ENCODE measurements at regions not wholly inside any gene's neighbourhood (a gene's known extent, or its start where the extent isn't known, plus 50 kb on each side); places are given as distances from the start of the nearest gene placed in this dataset.

GRCh38 chr6:139990026-139990686, 615.7 kb upstream of the CITED2 start:
- no peak for ATAC-seq (ENCODE audit: low FRiP score)
- DNase-seq (ENCODE audit: low spot score): no peak
- TF ChIP-seq CTCF (IDR thresholded peaks at IDR 0.05): no peak

DNA sequence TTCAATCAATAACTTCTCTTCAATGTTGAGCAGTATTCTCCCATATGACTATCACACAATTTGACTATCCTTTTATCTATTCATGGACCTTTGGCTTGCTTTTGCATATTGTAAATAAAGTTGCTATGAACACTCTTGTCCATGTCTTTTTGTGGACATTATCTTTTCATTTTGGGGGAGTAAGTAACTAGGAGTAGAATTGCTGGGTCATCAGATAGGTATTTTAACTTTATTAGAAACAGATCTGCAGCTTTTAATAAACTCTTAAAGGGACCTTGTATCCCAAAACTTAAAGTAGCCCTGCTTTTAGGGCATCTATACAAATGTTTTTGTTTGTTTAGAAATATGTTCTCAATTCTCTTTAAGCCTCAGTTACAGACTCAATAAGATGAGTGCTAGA, 614.2 kb upstream of the CITED2 start:
- TF ChIP-seq CTCF (IDR thresholded peaks at IDR 0.05): no peak
- DNase-seq (ENCODE audit: low spot score) (no peak), ATAC-seq (ENCODE audit: low FRiP score) (no peak)

- DNase-seq (ENCODE audit: low spot score): no peak
- no peak for ATAC-seq (ENCODE audit: low FRiP score)
- no peak for TF ChIP-seq CTCF (IDR thresholded peaks at IDR 0.05)
These were observed 612.6 kb upstream of the CITED2 start for GRCh38 chr6:139987091-139987490.

GRCh38 chr6:139985236-139985815, 610.9 kb upstream of the CITED2 start:
- ATAC-seq (ENCODE audit: low FRiP score) (no peak), DNase-seq (ENCODE audit: low spot score) (no peak)
- TF ChIP-seq CTCF (IDR thresholded peaks at IDR 0.05): no peak

DNA sequence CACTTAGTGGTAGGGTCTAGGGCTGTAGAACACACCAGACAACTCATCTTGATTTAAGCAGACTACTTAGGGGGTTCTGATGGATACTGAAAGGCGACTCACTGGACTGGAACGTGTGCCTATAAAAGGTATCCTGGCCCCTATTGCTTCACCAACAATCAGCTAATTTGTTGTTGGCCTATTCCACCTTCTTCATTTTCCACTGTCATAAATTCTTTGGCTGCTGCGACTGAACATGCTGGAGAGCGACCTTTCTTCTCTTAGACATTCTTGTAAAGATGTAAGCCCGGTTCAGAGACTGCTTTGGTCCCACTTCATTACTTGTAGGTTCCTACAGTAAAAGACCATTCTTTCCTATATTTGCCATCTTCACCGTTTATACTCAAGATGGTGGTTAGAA, 609.9 kb upstream of the CITED2 start:
- DNase-seq (ENCODE audit: low spot score): no peak
- TF ChIP-seq CTCF (IDR thresholded peaks at IDR 0.05): no peak
- no peak for ATAC-seq (ENCODE audit: low FRiP score)

DNA sequence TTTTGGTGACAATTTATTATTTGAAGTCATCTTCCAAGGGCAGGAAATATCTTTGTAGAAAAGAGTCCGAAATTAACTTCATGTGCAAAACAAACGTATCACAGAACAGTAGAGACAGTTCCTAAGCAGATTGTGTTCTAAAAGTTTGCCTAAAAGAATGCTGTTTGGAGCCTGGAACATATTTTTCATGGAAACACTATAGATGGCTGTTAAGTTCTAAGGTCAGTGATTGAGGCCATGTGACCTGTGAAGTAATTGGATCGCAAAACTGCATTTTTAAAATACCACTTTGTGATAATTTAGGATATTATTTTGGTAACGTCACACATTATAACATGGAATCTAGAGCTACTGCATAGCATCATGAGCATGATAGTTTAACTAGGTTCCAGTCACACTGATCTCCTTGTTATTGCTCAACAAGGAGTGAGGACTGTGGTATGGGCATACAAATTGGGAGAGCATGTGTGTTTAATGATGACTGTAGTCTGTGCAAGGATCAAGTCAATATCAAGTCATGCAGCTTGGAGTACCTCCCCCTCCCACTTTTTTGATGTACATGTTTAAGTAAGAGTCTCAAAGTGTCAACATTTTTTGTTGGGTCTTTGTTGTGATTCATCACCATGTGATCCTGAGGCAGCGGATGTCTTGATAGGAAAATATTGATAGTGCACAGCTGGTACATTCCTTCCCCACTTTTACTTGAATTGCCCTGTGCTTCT, 609.3 kb upstream of the CITED2 start:
- ATAC-seq (ENCODE audit: low FRiP score): no peak
- no peak for TF ChIP-seq CTCF (IDR thresholded peaks at IDR 0.05)

More for the DNA sequence above, 609.3 kb upstream of the CITED2 start:
- DNase-seq (ENCODE audit: low spot score): no peak
